Ovary (tissue), 3 donors: ENCODE measurements at regions not wholly inside any gene's neighbourhood (a gene's known extent, or its start where the extent isn't known, plus 50 kb on each side); places are given as distances from the start of the nearest gene placed in this dataset.

Source experiments
- CTCF ChIP-seq, 3 donors: fragments of 450-650 bp in 2 of 3; fragments of 200-600 bp in 1 of 3; IDR thresholded peaks; one replicate each; pipeline versions ENCODE4 v1.5.1 to v1.8.0; 2016 to 2022; ENCODE audit warnings: antibody characterized with exemption in 3 of 3, mild to moderate bottlenecking in 1 of 3
- EP300 ChIP-seq: sonication (generic); formaldehyde crosslinking; IDR thresholded peaks from one replicate; pipeline ENCODE4 v1.6.1; 2017; ENCODE audit warnings: antibody characterized with exemption
- donor health status: DM: no; HTN: no; CAD: no.

DNA sequence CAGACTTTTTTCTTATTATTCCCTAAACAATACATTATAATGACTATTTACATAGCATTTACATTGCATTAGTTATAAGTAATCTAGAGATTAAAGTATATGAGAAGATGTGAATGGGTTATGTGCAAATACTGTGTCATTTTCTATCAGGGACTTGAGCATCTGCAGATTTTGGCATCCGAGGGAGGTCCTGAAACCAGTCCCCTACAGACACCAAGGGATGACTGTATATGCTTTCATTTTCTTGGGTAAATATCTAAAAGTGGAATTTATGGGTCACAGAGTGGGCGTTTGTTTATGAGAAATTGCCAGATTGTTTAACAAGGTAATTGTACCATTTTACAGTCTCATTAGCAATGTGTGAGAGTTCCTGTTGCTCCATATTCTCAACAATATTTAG is 454.5 kb upstream of the API5 start:
- TF ChIP-seq EP300 (no peak), CTCF (IDR thresholded peaks at IDR 0.05) (no peak)
